GM18951 (cell line): ENCODE measurements at regions not wholly inside any gene's neighbourhood (a gene's known extent, or its start where the extent isn't known, plus 50 kb on each side); places are given as distances from the start of the nearest gene placed in this dataset.
"Not testable (repeated sequence)": the region's sequence is repeated elsewhere in the genome, so short reads cannot be mapped to it uniquely, and the experiment has no call there.

Experiments
- POLR2A ChIP-seq: IDR thresholded peaks from 4 replicates; pipeline ENCODE4 v1.6.1; 2011; ENCODE audit warnings: mild to moderate bottlenecking; ENCODE audit not compliant: insufficient read length, insufficient read depth; ENCODE audit errors: extremely low read depth
- in situ Hi-C: fragments of 300-500 bp; cut with MboI; formaldehyde crosslinking; loops from one replicate; pipeline ENCODE4 v1.12.0; 2022; ENCODE audit warnings: low sequenced_read_pairs, mixed read lengths, inconsistent platforms; ENCODE audit not compliant: unreplicated experiment

DNA sequence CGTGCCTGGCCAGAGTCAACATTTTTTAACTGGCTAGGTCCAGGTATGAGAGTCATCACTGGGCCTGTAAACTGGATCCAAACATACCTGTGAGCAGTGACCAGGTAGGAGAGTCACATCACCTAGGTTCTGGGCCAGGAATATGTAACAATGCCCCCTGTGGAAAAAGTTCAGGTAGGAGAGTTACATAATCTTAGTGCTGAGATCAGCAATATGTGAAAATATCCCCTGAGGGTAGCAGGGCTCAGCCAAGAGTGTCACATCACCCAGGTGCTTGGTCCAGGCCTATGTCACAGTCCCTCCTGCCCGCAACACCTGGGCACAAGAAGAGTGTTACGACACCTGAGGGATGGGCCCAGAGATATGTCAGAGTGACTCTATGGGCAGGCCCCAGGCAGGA lies 2104.7 kb downstream of the TP53TG3F start:
- in situ Hi-C loops, result no loop called here
- TF ChIP-seq POLR2A, result no peak

DNA sequence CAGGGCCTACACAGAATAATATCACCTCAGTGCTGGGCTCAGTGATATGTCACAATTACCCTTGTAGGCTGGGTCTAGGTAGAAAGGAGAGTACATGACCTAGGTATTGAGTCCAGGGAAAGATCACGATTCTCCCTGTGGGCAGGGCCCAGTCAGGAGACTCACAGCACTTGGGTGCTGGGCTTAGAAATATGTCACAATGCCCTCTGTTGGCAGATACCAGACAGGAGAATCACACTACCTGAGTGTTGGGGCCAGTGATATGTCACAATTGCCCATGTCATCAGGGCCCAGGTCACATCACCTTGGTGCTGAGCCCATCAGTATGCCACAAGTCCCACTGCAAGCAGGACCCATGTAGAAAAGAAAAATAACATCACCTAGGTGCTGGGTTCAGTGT lies 2105.5 kb downstream of the TP53TG3F start:
- in situ Hi-C loops, result no loop called here
- TF ChIP-seq POLR2A, result no peak

DNA sequence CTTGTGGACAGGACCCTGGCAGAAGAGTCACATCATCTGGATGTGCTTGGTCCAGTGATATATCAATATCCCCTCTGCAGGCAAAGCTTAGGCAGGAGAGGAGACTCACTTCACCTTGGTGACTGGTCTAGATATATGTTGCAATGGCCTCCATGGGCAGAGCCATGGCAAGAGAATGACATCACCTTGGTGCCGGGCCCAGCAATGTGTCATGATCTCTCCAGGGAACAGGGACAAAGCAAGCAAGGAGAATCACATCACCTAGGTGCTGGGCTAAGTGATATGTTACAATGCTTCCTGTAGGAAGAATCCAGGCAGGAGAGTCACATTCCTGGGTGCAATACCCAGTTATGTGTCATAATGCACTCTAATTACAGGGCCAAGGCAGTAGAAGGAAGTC lies 2106.2 kb downstream of the TP53TG3F start:
- no peak for TF ChIP-seq POLR2A
- in situ Hi-C loops, result no loop called here

DNA sequence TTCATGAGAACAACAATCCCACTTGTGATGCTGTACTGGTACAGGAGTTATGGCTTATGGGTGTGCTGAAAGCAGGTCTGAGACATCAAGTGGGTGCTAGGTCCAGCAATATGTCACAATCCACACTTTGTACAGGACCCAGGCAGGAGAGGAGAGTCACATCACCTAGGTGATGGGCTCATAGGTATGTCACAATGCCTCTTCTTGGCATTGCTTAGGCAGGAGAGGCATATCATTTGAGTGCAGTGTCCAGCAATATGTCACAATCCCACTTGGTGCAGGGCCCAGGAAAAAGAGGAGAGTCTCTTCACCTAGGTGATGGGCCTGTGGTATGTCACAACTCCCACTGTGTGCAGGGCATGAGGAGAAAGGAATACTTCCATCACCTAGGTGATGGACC lies 2110.0 kb downstream of the TP53TG3F start:
- no peak for TF ChIP-seq POLR2A
- in situ Hi-C loops, result no loop called here

DNA sequence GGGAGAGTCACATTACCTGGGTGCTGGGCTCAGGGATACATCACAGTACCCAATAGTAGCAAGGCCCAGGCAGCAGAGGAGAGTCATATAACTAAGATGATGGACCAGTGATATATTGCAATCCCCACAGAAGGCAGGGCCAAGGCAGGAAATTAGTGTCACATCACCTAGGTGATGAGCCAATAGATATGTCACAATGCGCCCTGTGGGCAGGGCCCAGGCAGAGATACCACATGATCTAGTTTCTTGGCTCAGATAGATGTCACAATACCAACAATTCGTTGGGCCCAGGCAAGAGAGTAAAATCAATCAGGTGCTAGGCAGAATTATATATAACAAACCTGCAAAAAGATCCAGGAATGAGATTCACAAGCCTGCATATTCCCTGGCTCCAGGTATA lies 2111.5 kb downstream of the TP53TG3F start:
- TF ChIP-seq POLR2A, result no peak
- in situ Hi-C loops, result no loop called here

DNA sequence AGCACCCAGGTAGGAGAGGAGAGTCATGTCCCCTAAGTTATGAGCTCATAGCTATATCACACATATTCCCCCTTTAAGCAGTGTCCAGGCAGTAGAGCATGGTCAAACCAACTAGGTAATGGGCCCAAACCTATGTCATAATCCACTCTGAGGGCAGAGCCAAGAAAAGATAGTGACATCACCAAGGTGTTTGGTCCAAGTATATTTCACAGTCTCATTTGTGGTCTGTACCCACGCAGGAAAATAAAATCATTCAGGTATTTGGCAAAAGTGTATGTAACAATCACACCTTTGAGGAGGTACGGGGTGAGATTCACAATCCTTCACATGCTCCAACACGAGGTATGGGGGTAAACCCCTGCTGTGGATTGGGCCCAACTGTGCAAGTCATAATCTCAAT lies 2112.8 kb downstream of the TP53TG3F start:
- no peak for TF ChIP-seq POLR2A
- in situ Hi-C loops, result no loop called here

DNA sequence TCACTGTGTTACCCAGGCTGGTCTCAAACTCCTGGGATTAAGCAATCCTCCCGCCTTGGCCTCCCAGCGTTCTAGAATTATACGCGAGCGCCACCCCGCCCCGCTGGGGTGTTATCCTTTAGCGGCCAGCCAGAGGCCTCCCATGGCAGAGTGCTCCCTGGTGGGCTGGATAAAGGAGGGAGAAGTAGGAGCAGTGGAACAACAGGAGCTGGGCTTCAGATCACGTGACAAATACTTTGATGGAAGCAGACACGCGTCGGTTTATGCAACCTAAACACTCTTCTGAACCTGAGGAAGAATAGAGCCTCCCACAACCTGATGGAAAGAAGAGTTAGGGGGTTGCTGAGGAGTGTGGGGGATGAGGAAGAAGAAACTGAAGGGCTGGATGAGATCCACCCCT lies 2114.0 kb downstream of the TP53TG3F start:
- TF ChIP-seq POLR2A, result no peak
- in situ Hi-C loops, result no loop called here

DNA sequence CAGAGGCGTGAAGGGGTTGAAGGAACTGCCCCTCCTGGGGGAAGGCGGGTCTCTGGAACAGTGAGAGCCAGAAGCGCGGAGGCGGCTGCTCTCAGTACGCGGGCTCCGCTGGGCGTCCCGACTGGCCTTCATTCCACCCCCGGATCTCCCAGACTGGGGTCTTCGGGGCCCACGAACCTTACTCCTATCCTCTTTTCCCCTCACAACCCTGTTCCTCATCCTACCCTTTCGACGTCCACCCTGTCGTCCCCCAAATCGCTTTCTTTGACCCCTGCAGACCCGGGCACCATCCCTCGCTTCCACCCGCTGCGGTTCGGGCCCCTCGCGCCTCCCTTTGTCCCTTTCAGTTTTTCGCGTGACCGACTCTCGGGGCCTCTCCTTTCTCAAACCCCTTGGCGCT lies 2114.6 kb downstream of the TP53TG3F start:
- no peak for TF ChIP-seq POLR2A
- in situ Hi-C loops, result no loop called here

DNA sequence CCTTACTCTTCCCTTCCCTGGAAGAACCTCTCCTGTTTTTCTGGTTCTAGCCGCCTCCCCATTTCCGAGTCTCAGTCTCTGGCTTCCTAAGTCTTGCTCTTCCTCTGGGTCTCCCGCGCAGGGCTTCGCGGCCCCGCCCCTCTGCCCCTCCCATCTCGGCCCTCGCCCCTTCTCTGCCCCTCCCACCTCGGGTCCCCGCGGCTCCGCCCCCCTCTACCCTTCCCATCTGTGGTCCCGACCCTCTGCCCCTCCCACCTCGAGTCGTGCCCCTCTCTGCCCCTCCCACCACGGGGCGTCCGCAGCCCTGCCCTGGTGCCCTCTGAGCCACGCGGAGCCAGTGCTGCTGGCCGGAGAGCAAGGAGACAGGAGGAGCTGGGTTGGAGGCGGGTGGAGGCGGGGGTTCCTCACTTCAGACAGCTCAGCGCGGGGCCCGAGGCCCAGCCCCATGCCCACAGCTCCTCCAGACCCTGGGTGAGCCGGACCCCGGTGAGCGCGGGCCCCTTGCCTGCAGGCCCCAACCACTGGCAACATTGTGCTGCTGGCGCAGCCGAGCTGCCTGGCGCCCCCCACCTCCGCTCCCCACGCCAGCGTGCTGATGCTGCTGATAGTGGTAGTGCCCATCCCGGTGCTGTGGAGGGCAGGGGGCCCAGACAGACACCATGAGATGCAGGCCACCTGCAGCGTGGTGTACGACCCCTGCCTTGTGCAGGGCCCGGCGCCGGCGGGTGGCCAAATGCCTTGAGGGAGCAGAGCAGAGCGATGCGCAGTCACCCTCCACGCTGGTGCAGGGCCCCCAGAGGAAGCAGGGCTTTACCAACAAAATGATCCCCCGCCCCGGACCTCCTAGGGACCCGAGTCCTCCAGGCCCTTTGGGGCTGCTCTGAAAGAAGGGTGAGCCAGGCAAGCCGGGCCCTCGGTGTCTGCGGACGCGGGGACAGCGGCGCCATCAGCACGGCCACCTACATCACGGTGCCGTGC lies 2115.3 kb downstream of the TP53TG3F start:
- in situ Hi-C loops, result no loop called here
- no peak for TF ChIP-seq POLR2A

DNA sequence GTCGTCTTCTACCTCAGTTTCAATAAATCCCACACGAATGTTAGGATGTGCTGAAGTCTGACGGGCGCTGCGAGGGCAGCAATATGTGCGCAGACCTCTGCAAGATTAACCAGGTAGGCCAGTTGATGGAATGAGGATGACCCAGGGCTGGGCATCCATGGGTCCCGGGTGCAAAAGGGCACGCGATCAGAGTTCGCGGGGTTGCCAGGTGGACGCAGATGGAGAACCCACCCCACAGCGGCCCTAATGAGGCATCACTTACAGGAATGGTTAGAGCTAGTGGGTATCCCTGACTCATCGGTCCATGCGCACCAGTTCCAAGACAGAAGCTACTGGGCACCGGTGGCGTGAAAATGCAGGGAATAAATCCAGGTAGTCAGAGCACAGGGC lies 2116.0 kb downstream of the TP53TG3F start:
- in situ Hi-C loops, result no loop called here
- TF ChIP-seq POLR2A, result no peak

DNA sequence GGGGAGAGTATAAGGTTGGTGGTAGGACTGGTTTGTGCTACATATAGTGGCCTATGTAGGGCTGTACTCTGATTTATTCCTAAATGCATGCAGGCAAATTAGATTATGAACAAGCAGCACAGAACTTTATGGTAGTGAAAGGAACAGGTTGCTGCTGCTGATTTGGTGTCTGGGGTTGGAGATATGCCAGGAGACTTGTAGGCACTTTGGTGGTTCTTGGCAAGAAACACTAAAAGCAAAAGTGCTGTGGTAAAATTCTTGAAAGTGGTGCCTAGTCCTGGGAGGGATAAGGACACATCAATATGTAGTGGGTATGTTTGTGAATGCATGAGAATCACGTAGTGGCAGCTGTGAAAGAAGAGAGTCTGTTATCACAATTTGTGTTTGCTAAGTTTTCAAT lies 2126.0 kb downstream of the TP53TG3F start:
- TF ChIP-seq POLR2A, result no peak
- in situ Hi-C loops, result no loop called here

DNA sequence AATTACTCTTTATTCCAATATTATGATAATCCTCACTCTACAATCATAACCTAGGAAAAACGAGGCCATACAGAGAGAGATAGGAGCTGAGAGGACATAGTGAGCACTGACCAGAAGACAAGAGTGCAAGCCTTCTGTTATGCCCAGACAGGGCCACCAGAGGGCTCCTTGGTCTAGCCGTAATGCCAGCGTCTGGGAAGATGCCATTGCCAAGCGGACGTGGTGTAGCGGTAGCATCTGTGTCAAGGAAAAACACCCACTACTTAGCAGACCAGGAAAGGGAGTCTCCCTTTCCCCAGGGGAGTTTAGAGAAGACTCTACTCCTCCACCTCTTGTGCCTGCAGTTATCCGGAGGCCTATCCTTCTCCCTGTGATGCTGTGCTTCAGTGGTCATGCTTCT lies 2131.5 kb downstream of the TP53TG3F start:
- in situ Hi-C loops, result not testable (repeated sequence)

DNA sequence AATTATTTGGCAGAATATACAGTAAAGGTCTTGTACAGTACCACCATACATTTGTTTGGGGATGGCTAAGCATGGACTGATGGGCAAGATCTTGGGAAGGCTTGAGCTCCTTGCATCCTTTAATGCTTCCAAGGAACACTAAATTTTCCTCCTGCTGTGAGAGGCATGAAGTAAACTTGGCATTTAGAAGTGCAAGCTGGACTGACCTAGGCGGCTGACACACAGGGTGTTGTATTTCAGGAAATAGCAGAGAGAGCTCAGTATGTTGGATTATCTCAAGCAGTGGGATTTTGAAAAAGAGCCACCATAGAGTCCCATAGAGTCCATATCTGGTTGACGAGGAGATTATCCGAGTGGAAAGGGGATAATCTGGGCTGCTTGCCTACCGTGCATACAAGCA lies 2137.1 kb downstream of the TP53TG3F start:
- TF ChIP-seq POLR2A, result no peak
- in situ Hi-C loops, result no loop called here

DNA sequence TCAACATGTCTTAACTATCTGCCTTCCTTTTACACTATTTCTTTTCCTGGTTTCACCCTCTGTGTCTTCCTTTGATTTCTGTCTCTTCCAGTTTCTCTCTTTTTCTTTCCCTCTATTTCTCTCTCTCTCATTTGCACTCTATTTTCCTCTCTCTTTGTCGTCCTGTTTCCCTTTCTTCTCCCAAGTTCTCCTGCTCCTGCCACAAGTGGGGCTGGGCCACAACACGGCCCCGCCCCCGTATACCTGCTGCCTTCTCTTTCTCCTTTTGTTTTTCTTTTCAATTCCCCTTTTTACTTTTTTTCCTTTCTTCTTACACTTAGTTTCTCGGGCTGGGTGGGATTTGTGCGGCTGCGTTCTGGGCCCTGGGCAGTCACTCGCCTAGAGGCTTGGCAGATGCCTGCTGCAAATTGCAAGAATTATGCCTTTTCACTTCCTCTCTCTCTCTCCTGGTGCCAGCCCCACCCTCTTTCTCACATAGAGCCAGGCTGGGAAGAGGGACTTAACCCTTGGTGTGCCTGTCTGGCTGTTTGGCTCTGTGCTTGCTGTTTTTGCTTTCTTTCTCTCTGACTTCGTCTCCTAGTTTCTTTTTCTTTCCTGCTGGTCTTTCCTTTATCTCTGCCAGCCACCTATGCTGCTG lies 2139.4 kb downstream of the TP53TG3F start:
- no peak for TF ChIP-seq POLR2A
- in situ Hi-C loops, result no loop called here

DNA sequence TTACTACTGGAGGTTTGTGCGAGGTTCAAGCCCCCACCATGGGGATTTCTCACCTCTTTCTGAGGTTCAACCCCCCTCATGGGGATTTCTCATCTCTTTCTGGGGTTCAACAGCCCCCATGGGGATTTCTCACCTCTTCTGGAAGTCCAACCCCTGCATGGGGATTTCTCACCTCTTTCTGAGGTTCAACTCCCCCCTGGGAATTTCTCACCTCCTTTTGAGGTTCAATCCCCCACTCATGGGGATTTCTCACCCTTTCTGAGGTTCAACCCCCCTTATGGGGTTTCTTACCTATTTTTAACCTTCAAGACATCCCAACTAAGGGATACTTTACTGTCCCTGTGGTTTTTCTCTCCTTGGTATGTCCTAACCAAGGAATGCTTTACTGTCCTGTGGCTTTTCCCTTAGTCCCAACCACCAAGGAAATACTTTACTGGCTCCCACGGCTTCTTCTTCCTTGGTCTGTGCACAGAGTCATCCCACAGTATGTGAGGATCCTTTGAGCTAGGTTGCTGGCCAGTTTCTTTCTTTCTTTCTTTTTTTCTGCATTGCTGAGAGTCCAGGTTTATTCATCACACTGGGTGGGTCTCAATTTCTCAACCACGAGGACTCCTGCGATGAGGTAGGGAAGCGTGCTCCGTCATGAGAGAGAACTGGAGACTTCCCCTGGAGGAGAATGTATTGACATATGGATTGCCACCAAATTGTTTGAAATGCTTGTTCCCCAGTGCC lies 2140.2 kb downstream of the TP53TG3F start:
- no peak for TF ChIP-seq POLR2A
- in situ Hi-C loops, result no loop called here

DNA sequence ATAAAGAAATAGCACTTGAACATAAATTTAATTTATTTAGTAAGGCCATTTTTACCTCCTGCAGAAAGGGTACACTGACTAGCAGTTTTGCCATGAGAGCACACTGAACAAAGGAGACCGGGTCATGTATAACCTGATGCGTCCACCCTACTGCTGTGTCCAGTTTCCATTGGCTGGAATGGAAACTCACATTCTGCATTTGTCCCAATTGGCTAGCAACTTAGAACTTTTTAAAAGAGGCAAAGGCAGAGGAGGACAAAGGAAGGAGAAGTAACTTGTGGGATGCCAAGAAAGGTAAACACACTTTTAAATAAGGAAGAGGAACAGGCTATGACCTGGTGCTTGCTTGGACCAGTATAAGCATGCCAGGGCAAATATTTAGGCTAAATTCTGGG lies 2140.7 kb downstream of the TP53TG3F start:
- in situ Hi-C loops, result not testable (repeated sequence)
